Testis (tissue), 2 donors: ENCODE measurements at regions not wholly inside any gene's neighbourhood (a gene's known extent, or its start where the extent isn't known, plus 50 kb on each side); places are given as distances from the start of the nearest gene placed in this dataset.

Experiments used
- DNase-seq: peaks from one replicate; pipeline ENCODE4 v3.0.0-alpha.2; 2019
- H3K27ac ChIP-seq, 2 donors: fragments of 200-600 bp; sonication (generic); one replicate each; pipeline ENCODE4 v1.5.1; 2019
- H3K27me3 ChIP-seq: fragments of 200-600 bp; sonication (generic); one replicate; pipeline ENCODE4 v1.5.1; 2019
- H3K36me3 ChIP-seq: fragments of 200-600 bp; sonication (generic); one replicate; pipeline ENCODE4 v1.5.1; 2017; ENCODE audit warnings: low read depth; ENCODE audit errors: missing control alignments
- H3K4me1 ChIP-seq: fragments of 200-600 bp; sonication (generic); one replicate; pipeline ENCODE4 v1.5.1; 2019
- H3K4me3 ChIP-seq, 2 donors: fragments of 200-600 bp; sonication (generic); one replicate each; pipeline ENCODE4 v1.5.1; 2017 to 2019
- H3K9me3 ChIP-seq: fragments of 200-600 bp; sonication (generic); one replicate; pipeline ENCODE4 v1.5.1; 2017
- CTCF ChIP-seq, 3 experiments: fragments of 450-650 bp in 2 of 3; fragments of 200-600 bp in 1 of 3; sonication (generic) in 1 of 3; IDR thresholded peaks; one replicate each; pipeline ENCODE4 v1.5.1; 2016 to 2019; ENCODE audit warnings: antibody characterized with exemption in 3 of 3, mild to moderate bottlenecking in 2 of 3, moderate library complexity in 1 of 3
- POLR2A ChIP-seq: fragments of 450-650 bp; IDR thresholded peaks from one replicate; pipeline ENCODE4 v1.6.1; 2017; ENCODE audit warnings: antibody characterized with exemption, mild to moderate bottlenecking, moderate library complexity
- WGBS, 2 donors: methylation state at CpG; one replicate each; pipeline ENCODE4 v1.1.5; 2018; 5-methylcytosine and 5-hydroxymethylcytosine counted together
- intact Hi-C: fragments of 100-400 bp; cut with DNase I; formaldehyde crosslinking; loops from one replicate; pipeline ENCODE4 v1.15.1; 2023; ENCODE audit warnings: low total_unique reads

- Histone ChIP-seq H3K36me3 (no peaks in the 10 kb centered on the region), H3K27me3 (no peaks in the 10 kb centered on the region), H3K4me1 (no peaks in the 10 kb centered on the region), H3K4me3 (no peak overlapping the region), H3K9me3 (no peaks in the 10 kb centered on the region), H3K27ac (no peak overlapping the region)
- intact Hi-C loops, result no loop called here
- 30 to 32% methylated on average over 2 of the region's 2 CpGs for whole genome bisulfite sequencing, 2 donors
- DNase-seq, result no peak
- TF ChIP-seq POLR2A (no peak), CTCF (IDR thresholded peaks at IDR 0.05) (no peak)
Measured at GRCh38 chr5:4363045-4363444, 767.4 kb downstream of the IRX1 start.

- 61 to 75% methylated on average over 5 of the region's 5 CpGs for WGBS, 2 donors
- Histone ChIP-seq H3K27ac (no peak overlapping the region), H3K4me3 (no peak overlapping the region), H3K4me1 (no peaks in the 10 kb centered on the region), H3K36me3 (no peaks in the 10 kb centered on the region), H3K9me3 (no peaks in the 10 kb centered on the region), H3K27me3 (no peaks in the 10 kb centered on the region)
- intact Hi-C loops, result no loop called here
- TF ChIP-seq POLR2A (no peak), CTCF (IDR thresholded peaks at IDR 0.05) (no peak)
- DNase-seq, result no peak
Measured at GRCh38 chr5:4366628-4367027, 771.0 kb downstream of the IRX1 start.

GRCh38 chr5:4370218-4370617, 769.9 kb upstream of the ADAMTS16 start:
- TF ChIP-seq CTCF (IDR thresholded peaks at IDR 0.05) (no peak), POLR2A (no peak)

GRCh38 chr5:4372481-4372880, 767.6 kb upstream of the ADAMTS16 start:
- H3K36me3 ChIP-seq, result no peaks in the 10 kb centered on the region
- no peak for DNase-seq
- intact Hi-C loops, result no loop called here
- WGBS, 2 donors, result 72 to 76% methylated on average over 1 of the region's 1 CpG
- H3K9me3 ChIP-seq, result no peaks in the 10 kb centered on the region
- no peaks in the 10 kb centered on the region for H3K27me3 ChIP-seq
- H3K4me3 ChIP-seq, result no peak overlapping the region
- H3K27ac ChIP-seq, result no peak overlapping the region
- TF ChIP-seq POLR2A (no peak), CTCF (IDR thresholded peaks at IDR 0.05) (no peak)
- no peaks in the 10 kb centered on the region for H3K4me1 ChIP-seq

More at GRCh38 chr5:4370218-4370617, 769.9 kb upstream of the ADAMTS16 start:
- intact Hi-C loops, result no loop called here
- Histone ChIP-seq H3K4me1 (no peaks in the 10 kb centered on the region), H3K9me3 (no peaks in the 10 kb centered on the region), H3K36me3 (no peaks in the 10 kb centered on the region), H3K27me3 (no peaks in the 10 kb centered on the region), H3K4me3 (no peak overlapping the region), H3K27ac (no peak overlapping the region)
- 60 to 76% methylated on average over 6 of the region's 6 CpGs for WGBS, 2 donors
- no peak for DNase-seq

- DNase-seq, result no peak
- H3K4me1 ChIP-seq, result no peaks in the 10 kb centered on the region
- no peaks in the 10 kb centered on the region for H3K9me3 ChIP-seq
- H3K27ac ChIP-seq, result no peak overlapping the region
- intact Hi-C loops, result no loop called here
- TF ChIP-seq CTCF (IDR thresholded peaks at IDR 0.05) (no peak), POLR2A (no peak)
- no peaks in the 10 kb centered on the region for H3K27me3 ChIP-seq
- H3K4me3 ChIP-seq, result no peak overlapping the region
- 82 to 83% methylated on average over 6 of the region's 6 CpGs for whole genome bisulfite sequencing, 2 donors
- H3K36me3 ChIP-seq, result no peaks in the 10 kb centered on the region
Measured at GRCh38 chr5:4373051-4373820, 766.9 kb upstream of the ADAMTS16 start.
